ENCODE measurements at regions not wholly inside any gene's neighbourhood (a gene's known extent, or its start where the extent isn't known, plus 50 kb on each side); places are given as distances from the start of the nearest gene placed in this dataset.

- no peak for TF ChIP-seq CTCF (IDR thresholded peaks at IDR 0.05; ENCODE audit: low read depth, low read length, poor library complexity, severe bottlenecking)
- no peak for TF ChIP-seq EZH2phosphoT487 (IDR thresholded peaks at IDR 0.05; ENCODE audit: borderline replicate concordance, low read length)
Measured at GRCh38 chr5:30387974-30388632, 805.4 kb upstream of the CDH6 start.
